GM23338 (cell line): ENCODE measurements at regions not wholly inside any gene's neighbourhood (a gene's known extent, or its start where the extent isn't known, plus 50 kb on each side); places are given as distances from the start of the nearest gene placed in this dataset.

ENCODE experiments used
- ATAC-seq: fragments of 200-7000 bp; cut with Tn5 transposase; 3 replicates; pipeline ENCODE4 v1.9.1; 2020
- DNase-seq: peaks from one replicate; pipeline ENCODE4 v3.0.0-alpha.2; 2015; ENCODE audit warnings: low spot score
- H2AFZ ChIP-seq: fragments of 200-600 bp; sonication (generic); 2 replicates; pipeline ENCODE4 v1.8.0; 2016; ENCODE audit warnings: antibody characterized with exemption, mild to moderate bottlenecking, moderate library complexity
- H3F3A ChIP-seq: fragments of 200-600 bp; sonication (generic); replicated peaks from 2 replicates; pipeline ENCODE4 v1.8.0; 2017; ENCODE audit warnings: antibody characterized with exemption, mixed run types, low read depth
- H3K27ac ChIP-seq: fragments of 200-600 bp; sonication (generic); 2 replicates; pipeline ENCODE4 v1.6.1; 2016; ENCODE audit warnings: low read depth
- H3K27me3 ChIP-seq: fragments of 200-600 bp; sonication (generic); 2 replicates; pipeline ENCODE4 v1.8.0; 2016; ENCODE audit warnings: mild to moderate bottlenecking, mixed run types, moderate library complexity; ENCODE audit not compliant: insufficient read depth
- H3K36me3 ChIP-seq: fragments of 200-600 bp; sonication (generic); 2 replicates; pipeline ENCODE4 v1.8.0; 2016; ENCODE audit warnings: mild to moderate bottlenecking; ENCODE audit not compliant: insufficient read depth
- H3K4me1 ChIP-seq: fragments of 200-600 bp; sonication (generic); 2 replicates; pipeline ENCODE4 v1.8.0; 2016; ENCODE audit warnings: mild to moderate bottlenecking, moderate library complexity; ENCODE audit not compliant: insufficient read depth
- H3K4me2 ChIP-seq: fragments of 200-600 bp; sonication (generic); 2 replicates; pipeline ENCODE4 v1.7.1; 2017; ENCODE audit warnings: mixed run types
- H3K4me3 ChIP-seq: fragments of 200-600 bp; sonication (generic); 2 replicates; pipeline ENCODE4 v1.6.1; 2016; ENCODE audit warnings: mixed run types
- H3K79me2 ChIP-seq: fragments of 200-600 bp; sonication (generic); replicated peaks from 2 replicates; pipeline ENCODE4 v1.8.0; 2017; ENCODE audit warnings: mild to moderate bottlenecking; ENCODE audit not compliant: insufficient read depth
- H3K9me2 ChIP-seq: fragments of 200-600 bp; sonication (generic); 2 replicates; pipeline ENCODE4 v1.8.0; 2017; ENCODE audit not compliant: insufficient read depth
- H4K20me1 ChIP-seq: fragments of 200-600 bp; sonication (generic); replicated peaks from 2 replicates; pipeline ENCODE4 v1.8.0; 2017; ENCODE audit warnings: mild to moderate bottlenecking; ENCODE audit not compliant: insufficient read depth
- H3K27ac Mint-ChIP-seq: 2 replicates; pipeline ENCODE4 v1.8.0; 2020; ENCODE audit warnings: inconsistent platforms, mild to moderate bottlenecking, moderate library complexity, mixed read lengths
- H3K27me3 Mint-ChIP-seq: 3 replicates; pipeline ENCODE4 v1.8.0; 2022; ENCODE audit warnings: low read depth, mild to moderate bottlenecking, moderate library complexity, mixed read lengths, inconsistent platforms; ENCODE audit not compliant: insufficient read depth, poor library complexity
- H3K36me3 Mint-ChIP-seq: 3 replicates; pipeline ENCODE4 v1.8.0; 2021; ENCODE audit warnings: low read depth, mild to moderate bottlenecking, inconsistent platforms, moderate library complexity, mixed read lengths
- H3K4me1 Mint-ChIP-seq: 3 replicates; pipeline ENCODE4 v1.8.0; 2020; ENCODE audit warnings: mild to moderate bottlenecking, inconsistent platforms, mixed read lengths
- H3K4me3 Mint-ChIP-seq: 3 replicates; pipeline ENCODE4 v1.8.0; 2021; ENCODE audit warnings: moderate library complexity, mild to moderate bottlenecking, inconsistent platforms, mixed read lengths
- H3K9me3 Mint-ChIP-seq: 3 replicates; pipeline ENCODE4 v1.8.0; 2020; ENCODE audit warnings: moderate library complexity, mild to moderate bottlenecking, inconsistent platforms, mixed read lengths
- CREB1 ChIP-seq: fragments of 250-450 bp; sonication (Bioruptor Pico); IDR thresholded peaks from 2 replicates; pipeline ENCODE4 v1.5.0; 2020; ENCODE audit warnings: low read depth, mild to moderate bottlenecking, moderate library complexity
- CTCF ChIP-seq, 2 experiments: fragments of 200-600 bp in 1 of 2; sonication (generic) in 1 of 2; conservative IDR thresholded peaks; 2 replicates each; pipeline versions ENCODE4 v1.5.1 to v1.6.1; 2016 to 2017; ENCODE audit warnings: antibody characterized with exemption in 2 of 2, low read depth in 2 of 2, mild to moderate bottlenecking in 2 of 2, moderate library complexity in 1 of 2
- ETS1 ChIP-seq: IDR thresholded peaks from 2 replicates; pipeline ENCODE4 v1.6.1; 2016; ENCODE audit warnings: antibody characterized with exemption
- EZH2 ChIP-seq: fragments of 200-600 bp; sonication (generic); IDR thresholded peaks from one replicate; pipeline ENCODE4 v1.8.0; 2017; ENCODE audit warnings: antibody characterized with exemption, mild to moderate bottlenecking, low read depth; ENCODE audit not compliant: unreplicated experiment
- EZH2phosphoT487 ChIP-seq: fragments of 200-600 bp; sonication (generic); IDR thresholded peaks from one replicate; pipeline ENCODE4 v1.8.1; 2018; ENCODE audit warnings: antibody characterized with exemption; ENCODE audit not compliant: unreplicated experiment
- JUNB ChIP-seq: IDR thresholded peaks from one replicate; pipeline ENCODE4 v1.6.1; 2016; ENCODE audit warnings: antibody characterized with exemption; ENCODE audit not compliant: unreplicated experiment
- NANOG ChIP-seq: IDR thresholded peaks from 2 replicates; pipeline ENCODE4 v1.6.1; 2016; ENCODE audit warnings: antibody characterized with exemption, borderline replicate concordance
- POLR2AphosphoS5 ChIP-seq: IDR thresholded peaks from 2 replicates; pipeline ENCODE4 v1.6.1; 2016; ENCODE audit warnings: antibody characterized with exemption, low read depth
- REST ChIP-seq: IDR thresholded peaks from one replicate; pipeline ENCODE4 v1.6.1; 2018; ENCODE audit warnings: antibody characterized with exemption; ENCODE audit not compliant: unreplicated experiment
- STAT1 ChIP-seq: IDR thresholded peaks from one replicate; pipeline ENCODE4 v1.6.1; 2016; ENCODE audit warnings: antibody characterized with exemption; ENCODE audit not compliant: unreplicated experiment
- ZNF114 ChIP-seq: fragments of 250-450 bp; sonication (Bioruptor Pico); IDR thresholded peaks from 2 replicates; pipeline ENCODE4 v1.5.0; 2020; ENCODE audit warnings: mild to moderate bottlenecking, moderate library complexity
- ZNF331 ChIP-seq: fragments of 250-450 bp; sonication (Bioruptor Pico); IDR thresholded peaks from 2 replicates; pipeline ENCODE4 v1.5.0; 2020; ENCODE audit warnings: low read depth, mild to moderate bottlenecking, moderate library complexity
- ZNF462 ChIP-seq: fragments of 250-450 bp; sonication (Bioruptor Pico); IDR thresholded peaks from 2 replicates; pipeline ENCODE4 v1.5.0; 2020; ENCODE audit warnings: mild to moderate bottlenecking, moderate library complexity

GRCh38 chr10:88107296-88108097 is 244.1 kb downstream of the PTEN start:
- H4K20me1 ChIP-seq = no peaks in the 10 kb centered on the region

More at GRCh38 chr10:88107296-88108097, 244.1 kb downstream of the PTEN start:
- Histone ChIP-seq H3K4me3 (no peak overlapping the region), H3K4me1 (no peaks in the 10 kb centered on the region; the same call in 1 of the 2 replicates), H3K79me2 (no peaks in the 10 kb centered on the region), H3F3A (no peaks in the 10 kb centered on the region), H2AFZ (peak overlapping the region; percentile 78), H3K27ac (no peak overlapping the region), H3K4me2 (no peak overlapping the region), H3K27me3 (no peaks in the 10 kb centered on the region), H3K36me3 (no peaks in the 10 kb centered on the region; the same call in 1 of the 2 replicates), H3K9me2 (0 out of 2 replicates have a peak, but pooled peaks cover 3% of the 10 kb centered on the region)
- Mint-ChIP-seq H3K27me3 (no peaks in the 10 kb centered on the region), H3K36me3 (no peaks in the 10 kb centered on the region), H3K4me1 (peaks cover 10% of the 10 kb centered on the region), H3K4me3 (no peak overlapping the region), H3K9me3 (no peaks in the 10 kb centered on the region), H3K27ac (peak overlapping the region; percentile 60; the same call in 1 of the 2 replicates)
- TF ChIP-seq POLR2AphosphoS5 (no peak), ZNF462 (CRISPR knock-in tag) (no peak), EZH2phosphoT487 (no peak), NANOG (no peak), CTCF (conservative IDR thresholded peaks at IDR 0.05; ENCODE audit: low read depth in 2 of 2) (no peak), REST (no peak), CREB1 (CRISPR knock-in tag) (no peak), ZNF331 (CRISPR knock-in tag) (no peak), ZNF114 (CRISPR knock-in tag) (no peak), EZH2 (no peak), JUNB (no peak), ETS1 (no peak), STAT1 (no peak)
- no peak for DNase-seq
- no peak for ATAC-seq
